ACC112 (cell line): ENCODE measurements at regions not wholly inside any gene's neighbourhood (a gene's known extent, or its start where the extent isn't known, plus 50 kb on each side); places are given as distances from the start of the nearest gene placed in this dataset.

Source experiments
- H2AFZ ChIP-seq: fragments of 200-600 bp; sonication (generic); one replicate; pipeline ENCODE4 v1.6.0; 2017; ENCODE audit warnings: antibody characterized with exemption, low read length; ENCODE audit not compliant: unreplicated experiment
- H3K27ac ChIP-seq: fragments of 200-600 bp; sonication (generic); 2 replicates; pipeline ENCODE4 v1.5.1; 2014; ENCODE audit warnings: low read depth, mild to moderate bottlenecking, antibody characterized with exemption, low read length, moderate library complexity
- H3K27me3 ChIP-seq: fragments of 200-600 bp; sonication (generic); 2 replicates; pipeline ENCODE4 v1.6.1; 2014; ENCODE audit warnings: mild to moderate bottlenecking, antibody characterized with exemption, low read length, moderate library complexity, mixed read lengths; ENCODE audit not compliant: insufficient read depth
- H3K36me3 ChIP-seq: fragments of 200-600 bp; sonication (generic); 2 replicates; pipeline ENCODE4 v1.6.1; 2016; ENCODE audit warnings: mild to moderate bottlenecking, antibody characterized with exemption, low read length, moderate library complexity, mixed read lengths; ENCODE audit not compliant: insufficient read depth
- H3K4me1 ChIP-seq: fragments of 200-600 bp; sonication (generic); one replicate; pipeline ENCODE4 v1.6.1; 2016; ENCODE audit warnings: low read length, mixed read lengths; ENCODE audit not compliant: insufficient read depth, unreplicated experiment, control insufficient read depth
- H3K4me3 ChIP-seq: fragments of 200-600 bp; sonication (generic); 2 replicates; pipeline ENCODE4 v1.5.1; 2014; ENCODE audit warnings: mild to moderate bottlenecking, low read depth, low read length
- H3K79me2 ChIP-seq: fragments of 200-600 bp; sonication (generic); one replicate; pipeline ENCODE4 v1.6.0; 2016; ENCODE audit warnings: low read length; ENCODE audit not compliant: control insufficient read depth, unreplicated experiment, insufficient read depth

GRCh38 chr5:43875741-43876140, 272.8 kb downstream of the NNT start:
- H2AFZ ChIP-seq = no peak overlapping the region
- no peaks in the 10 kb centered on the region for H3K36me3 ChIP-seq
- H3K27ac ChIP-seq = no peak overlapping the region
- H3K79me2 ChIP-seq = no peaks in the 10 kb centered on the region
- H3K27me3 ChIP-seq = no peaks in the 10 kb centered on the region
- H3K4me1 ChIP-seq = peaks cover 5% of the 10 kb centered on the region
- no peak overlapping the region for H3K4me3 ChIP-seq

- peak overlapping the region; percentile 42 for H2AFZ ChIP-seq
- peaks cover 8% of the 10 kb centered on the region for H3K4me1 ChIP-seq
- no peaks in the 10 kb centered on the region for H3K36me3 ChIP-seq
- no peak overlapping the region for H3K4me3 ChIP-seq
- H3K79me2 ChIP-seq = no peaks in the 10 kb centered on the region
- peak overlapping the region; percentile 30; the same call in 1 of the 2 replicates for H3K27ac ChIP-seq
- no peaks in the 10 kb centered on the region for H3K27me3 ChIP-seq
Measured at GRCh38 chr5:43874772-43875171, 271.8 kb downstream of the NNT start.

- Histone ChIP-seq H3K36me3 (no peaks in the 10 kb centered on the region), H3K27ac (no peak overlapping the region), H3K27me3 (no peaks in the 10 kb centered on the region), H2AFZ (no peak overlapping the region), H3K4me3 (no peak overlapping the region), H3K4me1 (peaks cover 8% of the 10 kb centered on the region), H3K79me2 (no peaks in the 10 kb centered on the region)
Measured at GRCh38 chr5:43873791-43874190, 270.8 kb downstream of the NNT start.

GRCh38 chr5:43859309-43859708, 256.3 kb downstream of the NNT start:
- H3K36me3 ChIP-seq = no peaks in the 10 kb centered on the region
- no peaks in the 10 kb centered on the region for H3K79me2 ChIP-seq
- H3K4me3 ChIP-seq = no peak overlapping the region
- H2AFZ ChIP-seq = no peak overlapping the region
- no peaks in the 10 kb centered on the region for H3K27me3 ChIP-seq
- no peaks in the 10 kb centered on the region for H3K4me1 ChIP-seq
- no peak overlapping the region for H3K27ac ChIP-seq

GRCh38 chr5:43855452-43855851, 252.5 kb downstream of the NNT start:
- H3K36me3 ChIP-seq = no peaks in the 10 kb centered on the region
- no peaks in the 10 kb centered on the region for H3K4me1 ChIP-seq

GRCh38 chr5:43854697-43855292, 251.8 kb downstream of the NNT start:
- Histone ChIP-seq H3K27ac (no peak overlapping the region), H2AFZ (no peak overlapping the region), H3K4me3 (no peak overlapping the region)

More at GRCh38 chr5:43855452-43855851, 252.5 kb downstream of the NNT start:
- Histone ChIP-seq H2AFZ (no peak overlapping the region), H3K79me2 (no peaks in the 10 kb centered on the region), H3K27me3 (no peaks in the 10 kb centered on the region), H3K4me3 (no peak overlapping the region), H3K27ac (no peak overlapping the region)

GRCh38 chr5:43852279-43852678, 249.3 kb downstream of the NNT start:
- no peaks in the 10 kb centered on the region for H3K27me3 ChIP-seq
- no peaks in the 10 kb centered on the region for H3K36me3 ChIP-seq
- no peak overlapping the region for H3K27ac ChIP-seq
- no peak overlapping the region for H3K4me3 ChIP-seq
- no peaks in the 10 kb centered on the region for H3K4me1 ChIP-seq
- H3K79me2 ChIP-seq = no peaks in the 10 kb centered on the region
- no peak overlapping the region for H2AFZ ChIP-seq

More at GRCh38 chr5:43854697-43855292, 251.8 kb downstream of the NNT start:
- H3K79me2 ChIP-seq = no peaks in the 10 kb centered on the region
- H3K27me3 ChIP-seq = no peaks in the 10 kb centered on the region
- H3K36me3 ChIP-seq = no peaks in the 10 kb centered on the region
- H3K4me1 ChIP-seq = no peaks in the 10 kb centered on the region

- no peak overlapping the region for H2AFZ ChIP-seq
- no peaks in the 10 kb centered on the region for H3K79me2 ChIP-seq
- no peaks in the 10 kb centered on the region for H3K4me1 ChIP-seq
- H3K4me3 ChIP-seq = no peak overlapping the region
- H3K27ac ChIP-seq = no peak overlapping the region
- H3K36me3 ChIP-seq = no peaks in the 10 kb centered on the region
- H3K27me3 ChIP-seq = no peaks in the 10 kb centered on the region
Measured at GRCh38 chr5:43851741-43852140, 248.8 kb downstream of the NNT start.

GRCh38 chr5:43840424-43841125, 237.6 kb downstream of the NNT start:
- Histone ChIP-seq H3K79me2 (no peaks in the 10 kb centered on the region), H3K27ac (peak overlapping the region; percentile 92), H2AFZ (no peak overlapping the region), H3K36me3 (no peaks in the 10 kb centered on the region), H3K4me3 (no peak overlapping the region), H3K4me1 (peaks cover 29% of the 10 kb centered on the region), H3K27me3 (no peaks in the 10 kb centered on the region)

GRCh38 chr5:43839218-43839617, 236.2 kb downstream of the NNT start:
- Histone ChIP-seq H3K4me1 (peaks cover 29% of the 10 kb centered on the region), H3K27me3 (no peaks in the 10 kb centered on the region)

GRCh38 chr5:43837996-43838395, 235.0 kb downstream of the NNT start:
- no peaks in the 10 kb centered on the region for H3K79me2 ChIP-seq
- no peak overlapping the region for H2AFZ ChIP-seq
- no peaks in the 10 kb centered on the region for H3K27me3 ChIP-seq
- H3K36me3 ChIP-seq = no peaks in the 10 kb centered on the region
- H3K4me3 ChIP-seq = no peak overlapping the region
- H3K27ac ChIP-seq = peak overlapping the region; percentile 92; the same call in 1 of the 2 replicates
- peaks cover 29% of the 10 kb centered on the region for H3K4me1 ChIP-seq

More at GRCh38 chr5:43839218-43839617, 236.2 kb downstream of the NNT start:
- Histone ChIP-seq H3K79me2 (no peaks in the 10 kb centered on the region), H3K27ac (peak overlapping the region; percentile 92), H2AFZ (no peak overlapping the region), H3K4me3 (no peak overlapping the region), H3K36me3 (no peaks in the 10 kb centered on the region)
